HG02885 (cell line): ENCODE measurements at regions not wholly inside any gene's neighbourhood (a gene's known extent, or its start where the extent isn't known, plus 50 kb on each side); places are given as distances from the start of the nearest gene placed in this dataset.

Experiments
- ATAC-seq: cut with Tn5 transposase; IDR thresholded peaks from one replicate; pipeline ENCODE4 v1.9.1; 2021; ENCODE audit warnings: mild to moderate bottlenecking; ENCODE audit not compliant: unreplicated experiment, poor library complexity

DNA sequence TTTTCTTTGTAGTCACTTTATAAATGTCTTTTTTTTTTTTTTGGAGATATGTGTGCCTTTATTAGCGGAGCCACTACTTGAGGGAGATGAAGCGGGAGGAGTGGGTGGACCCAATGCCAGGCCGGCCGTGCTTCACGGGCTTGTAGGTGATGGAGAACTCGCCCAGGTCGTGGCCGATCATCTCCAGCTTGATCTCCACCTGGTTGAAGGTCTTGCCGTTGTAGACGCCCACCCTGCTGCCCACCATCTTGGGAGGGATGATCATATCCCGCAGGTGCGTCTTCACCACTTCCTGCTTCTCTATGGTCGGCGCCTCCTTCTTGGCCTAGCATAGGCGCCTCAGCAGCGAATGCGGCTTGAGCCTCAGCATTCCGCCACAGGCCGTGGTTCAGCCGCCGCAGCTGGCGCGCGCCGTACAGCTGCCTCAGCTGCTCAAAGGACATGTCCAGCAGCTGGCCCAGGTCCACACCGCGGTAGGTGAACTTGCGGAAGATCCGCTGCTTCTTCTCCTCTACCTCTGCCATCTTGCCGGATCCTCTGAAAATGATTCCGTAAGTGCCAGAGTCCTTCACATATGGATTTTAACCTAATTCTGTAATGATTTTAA lies 1095.6 kb downstream of the MAT2B start:
- ATAC-seq, result no peak

DNA sequence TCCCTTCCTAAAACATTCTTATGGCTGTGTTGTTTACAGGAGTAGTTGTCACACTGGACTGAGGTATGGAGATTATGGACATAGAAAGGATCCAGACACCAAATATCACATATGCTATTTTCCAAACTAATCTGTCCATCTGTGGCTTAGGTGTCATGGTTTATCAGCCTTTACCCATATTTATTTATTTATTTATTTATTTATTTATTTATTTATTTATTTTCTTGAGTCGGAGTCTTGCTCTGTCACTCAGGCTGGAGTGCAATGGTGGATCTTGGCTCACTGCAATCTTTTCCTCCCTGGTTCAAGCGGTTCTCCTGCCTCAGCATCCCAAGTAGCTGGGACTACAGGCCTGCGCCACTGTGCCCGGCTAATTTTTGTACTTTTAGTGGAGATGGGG lies 1103.1 kb downstream of the MAT2B start:
- ATAC-seq, result no peak

DNA sequence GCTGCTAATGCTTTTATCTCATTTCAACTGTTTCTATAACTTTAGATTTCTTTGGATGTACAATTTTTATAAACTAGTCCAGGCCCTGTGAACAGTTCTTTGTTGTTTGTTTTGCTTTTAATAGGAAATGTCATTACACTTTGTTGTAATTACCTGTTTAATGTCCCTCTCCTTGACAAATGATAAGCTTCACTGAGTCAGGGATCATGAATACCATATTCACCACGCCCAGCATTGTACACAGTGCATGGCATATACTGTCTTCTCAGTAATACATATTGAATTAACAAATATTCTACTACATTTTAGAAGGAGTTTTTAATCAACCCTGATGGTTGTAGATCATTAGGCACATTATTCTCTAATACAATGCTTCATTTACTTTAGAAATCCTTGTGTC lies 1105.0 kb downstream of the MAT2B start:
- ATAC-seq, result no peak

DNA sequence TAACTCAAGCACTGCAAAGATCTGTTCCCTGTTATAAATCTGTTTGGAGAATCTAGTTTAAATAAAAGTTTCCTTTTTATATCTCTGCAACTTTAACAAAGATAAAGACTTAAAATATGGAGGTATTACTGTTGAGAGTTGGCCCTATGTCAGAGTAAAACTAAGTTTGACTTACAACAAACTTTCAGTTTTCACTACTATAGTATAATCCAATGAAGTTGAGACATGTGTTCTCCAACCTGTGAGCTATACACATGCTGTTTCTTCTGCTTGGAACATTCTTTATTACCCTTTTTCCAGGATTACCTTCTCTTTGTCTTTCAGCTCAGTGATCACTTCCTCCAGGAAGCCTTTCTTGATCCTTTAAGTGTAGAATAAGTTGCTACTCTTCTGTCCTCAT lies 1109.3 kb downstream of the MAT2B start:
- no peak for ATAC-seq

DNA sequence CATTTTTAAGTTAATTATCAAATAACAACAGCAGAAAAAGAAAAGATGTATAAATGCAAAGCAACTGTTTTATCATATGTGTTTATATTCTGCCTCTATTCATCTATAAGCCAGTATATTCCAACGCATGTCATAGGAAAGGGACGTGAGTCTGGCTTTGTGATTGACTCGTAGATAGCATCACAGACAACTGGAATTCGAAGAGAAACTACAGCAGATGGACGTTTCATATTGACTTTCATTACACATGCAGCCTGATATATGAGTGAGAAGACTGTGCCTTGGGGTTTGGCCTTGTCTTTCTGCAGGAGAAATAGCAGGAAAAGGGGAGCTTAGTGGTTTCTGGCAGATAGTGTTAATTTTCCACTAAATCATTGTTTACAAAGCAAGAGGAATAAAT lies 1111.9 kb downstream of the MAT2B start:
- ATAC-seq, result no peak

DNA sequence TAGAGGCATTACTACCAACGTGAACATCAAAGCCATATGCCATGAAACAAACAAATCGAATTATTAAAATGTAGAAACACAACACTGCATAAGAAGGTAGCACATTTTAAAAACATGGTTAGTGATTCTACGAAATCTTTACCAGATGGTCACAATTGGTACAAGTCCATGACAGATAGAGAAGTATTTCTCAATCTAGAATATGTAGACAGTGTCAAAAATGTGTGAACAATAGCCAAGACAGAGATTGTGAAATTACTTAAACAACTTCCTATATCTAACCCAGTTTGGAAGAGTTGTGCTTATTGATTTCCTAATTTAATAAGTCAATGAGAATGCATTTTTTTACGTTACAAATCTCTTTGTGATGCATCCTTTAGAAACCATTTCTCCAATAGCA lies 1121.6 kb downstream of the MAT2B start:
- ATAC-seq, result no peak

DNA sequence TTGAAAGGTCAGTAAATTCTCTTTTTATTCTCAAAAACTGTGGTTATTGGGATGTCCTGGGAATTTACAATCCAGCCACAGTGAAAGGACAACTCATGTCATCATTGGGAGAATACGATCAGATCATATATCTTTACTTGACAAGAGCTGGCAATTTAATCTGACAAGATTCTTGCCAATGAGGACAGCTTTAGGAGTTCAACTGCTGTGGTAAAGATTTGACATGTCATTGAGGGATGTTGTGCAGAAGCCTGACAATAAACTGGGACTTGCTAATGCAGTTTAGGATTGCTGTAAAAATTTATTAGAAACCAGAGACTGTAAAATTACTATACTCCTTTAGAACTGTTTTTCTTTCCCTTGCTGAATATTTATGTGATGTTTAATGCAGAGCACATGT lies 1131.0 kb downstream of the MAT2B start:
- ATAC-seq, result no peak

DNA sequence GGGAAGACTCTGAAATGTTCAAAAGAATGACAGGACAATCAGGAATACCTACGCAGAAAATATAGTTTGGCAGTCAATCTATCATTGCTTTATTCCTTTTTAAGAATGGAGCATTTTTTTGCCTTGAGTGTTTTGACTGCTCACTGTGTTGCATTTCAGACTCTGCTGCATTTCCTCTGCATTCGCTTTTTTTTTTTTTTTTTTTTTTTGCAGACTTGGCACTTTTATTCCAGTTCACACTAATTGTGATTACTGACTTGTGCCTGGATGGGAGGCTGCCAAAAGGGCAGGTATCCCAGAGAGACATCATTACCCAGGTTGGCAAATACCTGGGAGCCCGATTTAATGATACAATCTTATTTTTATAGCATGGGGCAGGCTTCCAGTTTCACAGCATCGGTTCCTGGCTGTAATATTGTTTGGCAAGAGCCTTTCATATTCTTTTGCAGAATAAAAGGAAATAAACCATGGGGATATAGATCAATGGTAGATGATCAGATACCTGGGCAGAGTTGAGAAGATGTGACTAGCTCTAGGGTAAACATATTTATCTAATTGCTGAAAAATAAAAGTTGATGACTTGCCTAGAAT lies 1132.6 kb downstream of the MAT2B start:
- ATAC-seq, result no peak

DNA sequence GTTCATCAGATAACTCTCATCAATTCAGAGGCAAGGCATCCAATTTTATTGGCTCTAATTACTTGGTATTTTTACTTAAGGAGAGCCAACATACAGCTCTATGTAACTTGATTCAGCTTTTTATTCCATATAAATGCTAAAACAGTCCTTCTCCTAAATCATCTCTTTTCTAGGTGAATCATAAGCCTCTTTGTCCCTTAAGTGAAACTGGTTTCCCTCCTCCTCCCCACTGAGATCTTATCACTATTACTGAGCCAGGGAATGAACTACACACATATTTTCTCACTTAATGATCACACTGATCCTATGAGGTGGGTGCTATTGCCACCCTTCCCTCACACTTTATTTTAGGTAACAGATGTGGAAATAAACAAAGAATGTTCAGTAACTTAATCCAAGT lies 1143.8 kb downstream of the MAT2B start:
- ATAC-seq, result no peak

DNA sequence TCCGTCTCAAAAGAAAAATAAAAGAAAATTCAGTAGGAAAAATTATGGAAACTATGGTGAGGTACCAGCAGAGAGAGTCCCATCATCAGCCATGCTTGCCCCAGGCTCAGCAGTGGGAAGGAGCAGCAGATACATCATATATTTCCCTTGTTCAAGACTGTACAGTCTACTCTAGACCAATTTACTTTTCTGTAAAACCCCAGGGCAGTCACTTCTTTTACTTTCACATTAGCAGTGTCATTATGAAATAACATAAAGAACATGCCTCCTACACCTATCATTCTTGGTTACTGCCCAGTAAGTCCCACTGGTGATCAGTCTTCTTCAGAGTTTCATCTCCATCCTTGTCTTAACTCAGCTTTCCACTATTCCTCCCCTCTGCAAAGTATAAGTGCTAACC lies 1145.0 kb downstream of the MAT2B start:
- no peak for ATAC-seq

DNA sequence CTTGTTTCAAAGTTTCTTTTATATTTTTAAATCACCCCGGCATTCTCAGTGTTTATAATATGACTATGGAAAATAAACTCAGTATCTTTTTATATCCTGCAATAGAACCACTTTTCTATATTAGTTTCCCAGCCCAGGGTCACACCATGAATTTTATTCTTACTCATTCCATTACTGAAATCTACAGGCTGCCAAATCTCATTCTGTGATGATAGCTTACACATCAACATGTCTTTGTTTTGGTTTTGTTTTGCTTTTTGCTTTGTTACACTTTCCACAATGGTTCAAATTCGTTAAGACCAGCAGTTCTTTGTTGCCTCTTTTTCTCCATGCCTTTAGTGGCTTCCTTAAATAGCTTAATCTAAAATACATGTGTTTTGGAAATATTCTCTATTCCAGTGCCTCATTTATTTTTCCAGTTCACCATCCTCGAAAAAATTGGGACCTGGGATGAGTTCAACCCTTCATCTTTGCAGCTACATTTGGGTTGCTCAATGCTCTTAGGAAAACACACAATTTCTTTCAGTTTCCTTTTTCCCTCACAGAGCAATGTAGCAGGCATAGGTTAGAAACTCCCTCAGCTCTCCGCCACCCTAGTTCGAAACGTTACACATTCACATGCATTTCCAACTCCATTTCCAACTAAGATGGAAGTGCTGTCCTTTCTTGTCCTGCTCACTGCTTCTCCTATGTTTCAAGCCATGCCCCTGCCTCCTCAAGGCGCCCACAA lies 1146.3 kb downstream of the MAT2B start:
- no peak for ATAC-seq

DNA sequence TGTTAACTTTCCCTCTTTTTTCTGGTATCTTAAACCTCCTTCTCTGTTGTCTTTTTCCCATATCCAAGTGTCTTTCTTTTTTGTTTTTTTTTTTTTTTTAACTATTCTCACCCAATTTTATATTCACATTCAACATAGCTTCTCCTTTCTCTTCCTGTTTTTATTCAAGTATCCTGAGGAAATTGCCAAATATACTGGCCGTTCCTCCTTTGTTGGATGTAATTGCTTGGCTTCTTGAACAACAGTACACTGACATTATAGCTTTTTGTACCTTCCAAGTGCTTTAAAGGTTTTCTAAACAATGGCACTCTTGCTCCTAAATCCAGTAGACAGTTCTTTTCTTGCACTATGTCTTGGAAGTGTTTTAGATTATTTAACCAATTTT lies 1146.8 kb downstream of the MAT2B start:
- ATAC-seq, result no peak

DNA sequence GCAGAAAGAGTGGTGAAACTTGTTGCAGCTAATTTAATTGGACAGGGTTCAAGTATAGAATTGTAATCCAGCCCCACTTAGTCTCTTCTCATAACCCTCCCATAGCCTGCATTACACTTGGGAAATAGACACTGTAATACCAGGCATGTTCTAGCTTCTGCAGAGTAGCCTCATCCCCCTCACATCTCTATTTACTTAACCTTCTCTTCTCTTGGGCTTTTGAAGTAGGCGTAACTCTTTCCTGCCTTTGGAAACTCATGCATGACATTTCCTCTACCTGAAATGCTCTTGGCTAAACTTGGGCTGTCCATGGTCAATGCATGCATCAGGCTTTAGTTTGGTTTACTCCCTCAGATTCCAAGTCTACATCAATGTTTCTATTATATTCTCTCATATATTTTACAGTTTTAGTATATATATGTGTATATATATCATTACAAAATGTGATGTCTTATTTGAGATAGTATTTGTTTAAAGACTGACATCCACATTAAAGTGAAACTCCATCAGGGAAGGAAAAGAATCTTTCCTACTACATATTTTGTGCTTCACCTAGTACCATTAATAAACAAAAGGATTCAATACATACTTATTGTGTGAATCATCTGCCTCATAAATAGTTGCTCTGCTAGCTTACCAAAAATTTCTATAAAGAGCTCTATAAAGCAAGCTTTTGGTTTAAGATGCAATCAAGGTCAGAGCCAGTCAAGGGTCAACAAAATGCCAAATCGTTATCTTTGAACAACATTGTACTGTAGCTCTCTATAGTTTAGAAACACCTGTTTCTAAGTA lies 1158.0 kb downstream of the MAT2B start:
- no peak for ATAC-seq

DNA sequence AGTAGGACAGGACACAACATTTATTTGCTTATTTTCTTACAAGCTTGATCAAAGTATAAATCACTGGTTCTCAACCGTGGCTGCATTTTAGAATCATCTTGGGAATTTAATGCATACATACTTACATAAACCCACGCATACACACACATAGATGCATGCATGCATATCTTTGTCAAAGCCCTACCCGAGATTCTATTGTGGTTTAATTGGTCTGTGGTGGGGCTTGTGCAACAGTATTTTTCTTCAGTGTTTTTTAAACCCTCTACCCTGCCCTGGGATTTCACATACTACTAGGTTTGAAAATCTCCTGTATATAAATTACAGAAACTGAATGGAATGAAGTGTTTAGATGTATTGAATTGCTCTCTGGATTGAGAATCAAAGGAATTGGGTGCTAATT lies 1166.2 kb downstream of the MAT2B start:
- ATAC-seq, result no peak

DNA sequence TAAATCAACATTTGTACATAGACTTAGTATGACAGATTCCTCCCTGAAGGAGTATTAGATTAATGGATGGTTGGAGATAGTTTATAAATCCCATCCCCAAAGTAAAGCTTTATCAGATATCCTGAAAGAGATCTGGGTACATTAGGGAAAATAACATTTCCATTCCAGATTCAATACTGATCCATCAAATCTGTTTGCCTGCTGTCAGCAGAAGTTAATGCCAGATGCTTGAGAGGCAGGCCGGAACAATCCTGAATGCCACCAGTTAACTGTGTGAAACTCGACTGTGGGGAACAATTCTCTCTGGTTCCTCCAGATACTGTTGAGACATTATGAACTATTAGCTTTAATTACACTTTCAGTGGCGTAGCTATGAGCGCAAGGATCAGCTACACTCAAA lies 1166.8 kb downstream of the MAT2B start:
- no peak for ATAC-seq

DNA sequence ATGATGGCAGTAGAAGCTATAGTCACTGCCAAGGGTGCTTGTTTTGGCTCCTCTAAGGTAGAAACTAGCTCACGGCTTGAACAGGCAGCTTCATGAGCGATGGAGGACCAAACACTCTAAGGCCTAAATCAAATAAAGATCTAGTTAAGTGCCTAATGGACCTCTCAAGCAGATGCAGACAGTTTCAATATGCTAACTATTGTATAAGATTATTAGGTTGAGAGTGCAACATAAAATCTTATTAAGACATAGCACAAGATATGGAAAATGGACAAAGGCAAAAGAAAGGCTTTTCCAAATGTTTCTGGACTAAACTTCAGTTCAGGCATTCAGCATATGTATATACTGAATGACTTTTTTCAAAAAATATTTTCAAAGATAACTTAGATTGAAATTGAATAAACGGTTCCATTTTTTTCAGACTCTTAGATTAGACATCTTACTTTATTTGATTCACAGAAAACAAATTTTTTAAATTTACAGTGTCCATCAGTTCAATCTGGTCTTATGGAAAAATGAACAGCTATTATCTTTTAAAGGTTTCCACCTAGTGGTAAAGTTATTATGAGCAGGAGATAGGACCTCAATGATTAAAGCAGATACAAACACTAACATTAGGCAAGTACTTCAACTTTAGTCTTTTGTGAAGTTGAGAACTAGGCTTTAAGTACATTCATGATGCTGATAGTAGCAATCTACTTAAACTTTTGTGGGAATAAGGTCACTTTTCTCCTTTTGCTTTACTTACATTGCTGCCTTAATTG lies 1167.7 kb downstream of the MAT2B start:
- ATAC-seq, result peak; percentile 68

DNA sequence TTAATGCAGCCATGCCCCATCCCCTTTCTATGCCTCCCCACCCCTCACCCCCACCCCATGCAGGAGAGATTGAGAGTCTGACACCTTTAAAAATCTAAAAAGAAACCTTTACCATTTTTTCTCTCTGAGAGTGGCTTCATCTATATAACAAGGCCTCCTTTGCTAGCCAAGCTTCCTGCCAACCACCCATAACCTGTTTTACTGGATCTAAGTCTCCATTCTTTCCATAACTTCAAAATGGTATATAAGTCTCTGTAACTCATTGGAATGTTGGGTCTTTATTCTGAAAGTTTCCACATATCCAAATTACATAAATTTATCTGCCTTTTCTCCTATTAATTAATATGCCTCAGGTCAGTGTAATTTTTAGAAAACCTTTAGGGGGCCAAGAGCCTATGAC lies 1174.0 kb downstream of the MAT2B start:
- no peak for ATAC-seq

DNA sequence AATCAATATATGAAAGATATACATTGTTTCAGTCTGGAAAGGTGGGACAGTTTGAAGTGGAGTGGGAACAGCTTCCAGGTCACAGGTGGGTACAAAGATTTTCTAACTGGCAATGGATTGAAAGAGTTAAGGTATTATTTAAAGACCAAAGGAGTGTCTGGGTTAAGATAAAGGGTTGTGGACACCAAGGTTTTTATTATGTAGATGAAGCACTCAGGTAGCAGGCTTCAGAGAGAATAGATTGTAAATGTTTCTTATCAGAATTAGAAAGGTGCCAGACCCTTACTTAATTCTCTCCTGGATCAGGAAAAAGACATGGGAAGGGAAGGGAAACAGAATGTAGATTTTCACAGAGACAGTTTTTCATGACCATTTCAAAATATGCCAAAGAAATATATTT lies 1174.8 kb downstream of the MAT2B start:
- ATAC-seq, result no peak

DNA sequence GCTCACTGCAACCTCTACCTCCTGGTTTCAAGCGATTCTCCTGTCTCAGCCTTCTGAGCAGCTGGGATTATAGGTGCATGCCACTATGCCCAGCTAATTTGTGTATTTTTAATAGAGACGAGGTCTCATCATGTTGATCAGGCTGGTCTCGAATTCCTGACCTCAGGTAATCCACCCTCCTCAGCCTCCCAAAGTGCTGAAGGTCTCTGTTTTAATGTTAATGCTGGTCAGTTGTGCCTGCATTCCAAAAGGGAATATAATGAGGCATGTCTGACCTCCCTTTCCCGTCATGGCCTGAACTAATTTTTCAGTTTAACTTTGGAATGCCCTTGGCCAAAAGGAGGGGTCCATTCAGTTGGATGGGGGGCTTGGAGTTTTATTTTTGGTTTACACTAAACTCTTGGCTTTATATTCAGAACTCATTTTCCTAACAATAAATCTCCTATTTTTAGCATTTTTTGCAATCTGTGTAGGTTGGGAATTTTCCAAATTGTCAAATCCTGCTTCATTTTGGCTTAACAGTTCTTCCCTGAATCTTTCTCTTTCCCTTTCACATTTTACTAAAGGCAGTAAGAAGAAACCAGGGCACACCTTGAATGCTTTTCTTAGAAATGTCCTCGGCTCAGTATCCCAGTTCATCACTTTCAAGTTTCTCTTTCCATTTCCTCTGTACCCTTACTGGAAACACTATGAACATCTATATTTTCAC lies 1175.5 kb downstream of the MAT2B start:
- ATAC-seq, result no peak

DNA sequence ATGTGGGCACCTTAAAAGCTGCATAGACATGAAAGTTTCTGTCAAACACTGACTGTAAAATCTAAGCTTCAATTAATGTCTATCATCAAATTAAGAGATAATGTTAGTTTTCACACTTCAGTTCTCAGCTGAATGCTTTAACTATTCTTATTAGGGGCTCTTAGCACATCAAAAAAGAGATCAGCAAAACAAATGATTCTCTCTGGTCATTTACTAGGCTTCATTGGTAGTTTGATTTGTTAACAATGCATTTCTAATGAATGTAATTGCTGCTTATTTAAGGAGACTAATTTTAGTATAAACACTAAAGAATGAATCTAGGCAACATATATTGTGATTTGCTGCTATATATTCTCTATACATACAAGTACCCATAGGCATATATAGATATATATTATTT lies 1182.0 kb downstream of the MAT2B start:
- no peak for ATAC-seq
